ENCODE measurements at regions not wholly inside any gene's neighbourhood (a gene's known extent, or its start where the extent isn't known, plus 50 kb on each side); places are given as distances from the start of the nearest gene placed in this dataset.
A peak's percentile ranks its signal among the peaks of the same experiment; 100 is the strongest.
"Not testable (repeated sequence)": the region's sequence is repeated elsewhere in the genome, so short reads cannot be mapped to it uniquely, and the experiment has no call there.

DNA sequence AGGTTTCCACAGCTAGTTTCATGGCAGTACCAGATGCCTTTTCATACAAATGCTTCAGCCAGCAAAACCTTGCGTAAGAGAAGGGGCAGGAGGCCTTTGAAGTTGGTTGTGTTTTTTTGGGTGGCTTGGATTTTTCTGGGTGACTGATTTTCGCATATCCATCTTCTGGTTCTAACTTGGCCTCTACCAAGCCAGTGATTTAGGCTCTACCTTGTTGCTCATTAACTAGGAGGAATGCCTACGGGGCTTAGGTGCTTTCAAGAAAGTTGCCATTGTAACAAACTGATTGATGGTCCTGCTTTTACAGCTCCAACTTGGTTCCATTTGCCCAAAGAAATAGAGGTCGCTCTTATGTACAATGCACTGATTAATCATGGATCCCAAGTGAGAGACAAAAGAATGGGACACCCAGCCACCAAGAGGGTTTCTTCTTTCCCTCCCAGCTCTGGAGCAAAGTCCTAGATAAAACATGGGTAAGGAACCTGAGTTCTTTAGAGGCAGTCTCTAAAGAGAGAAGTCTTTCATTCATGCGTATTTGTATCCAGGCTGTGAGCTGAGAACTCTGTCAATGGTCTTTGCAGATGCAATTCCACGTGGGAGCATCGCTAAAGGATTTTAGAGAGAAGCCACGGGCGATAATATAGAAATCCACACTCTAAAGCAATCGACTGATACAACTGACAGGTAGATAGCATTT is 92.1 kb upstream of the FGFR2 start:
- no peak for DNase-seq (ENCODE audit: low spot score)

- DNase-seq (ENCODE audit: low spot score), result no peak
Measured at GRCh38 chr10:121687095-121687813, 89.0 kb upstream of the FGFR2 start.

GRCh38 chr10:121684276-121684675 is 86.0 kb upstream of the FGFR2 start:
- DNase-seq (ENCODE audit: low spot score), result no peak

- no peak for DNase-seq (ENCODE audit: low spot score)
Measured at GRCh38 chr10:121683816-121684215, 85.6 kb upstream of the FGFR2 start.

DNA sequence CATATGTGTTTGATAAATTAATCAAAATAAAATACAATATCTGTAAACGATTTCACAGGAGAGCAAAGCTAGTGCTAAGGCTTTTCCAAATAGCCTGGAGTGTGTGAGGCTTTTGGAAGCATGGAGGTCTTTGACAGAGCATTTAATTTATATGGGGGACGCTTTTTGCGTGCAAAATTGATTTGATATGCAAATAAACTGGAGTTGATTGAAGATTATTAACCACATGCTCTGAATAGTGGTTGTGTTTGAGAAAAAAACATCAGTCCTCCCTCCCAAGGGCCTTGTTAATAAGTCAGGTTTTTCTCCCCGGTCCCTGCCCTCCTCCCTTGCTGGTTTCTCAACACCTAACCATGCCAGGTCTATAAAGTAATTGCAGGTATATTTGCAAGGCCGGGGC is 85.1 kb upstream of the FGFR2 start:
- DNase-seq (ENCODE audit: low spot score), result no peak

DNA sequence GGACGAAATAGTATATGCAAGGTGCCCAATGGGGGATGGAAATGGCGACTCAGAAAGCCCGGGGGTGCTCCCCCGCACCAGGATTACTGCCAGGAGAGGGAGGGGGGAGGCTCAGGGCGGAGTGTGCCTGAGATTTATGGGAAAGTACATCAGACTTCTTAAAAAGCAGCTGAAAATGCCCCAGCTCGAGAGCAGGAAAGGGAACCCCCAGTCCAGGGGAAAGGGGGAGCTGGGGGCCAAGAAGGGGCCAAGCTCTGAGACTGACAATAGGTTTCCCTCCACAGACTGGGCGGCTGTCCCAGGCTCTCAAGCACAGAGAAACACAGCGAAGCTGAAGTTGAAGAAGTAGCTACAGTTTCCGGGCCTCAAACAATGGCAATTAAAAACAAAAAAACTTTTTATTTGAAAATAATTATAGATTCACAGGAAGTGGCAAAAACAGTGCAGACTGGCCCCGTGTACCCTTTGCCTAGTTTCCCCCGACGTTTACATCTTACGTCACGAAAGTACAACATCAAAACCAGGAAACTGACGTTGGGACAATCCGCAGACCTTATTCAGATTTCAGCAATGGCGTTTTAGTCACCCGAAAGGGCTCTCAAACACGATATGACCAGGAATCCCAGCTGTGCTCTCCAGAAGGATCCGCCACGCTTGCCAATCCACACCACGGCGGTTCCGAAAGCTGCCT is 83.9 kb upstream of the FGFR2 start:
- DNase-seq (ENCODE audit: low spot score), result no peak

DNA sequence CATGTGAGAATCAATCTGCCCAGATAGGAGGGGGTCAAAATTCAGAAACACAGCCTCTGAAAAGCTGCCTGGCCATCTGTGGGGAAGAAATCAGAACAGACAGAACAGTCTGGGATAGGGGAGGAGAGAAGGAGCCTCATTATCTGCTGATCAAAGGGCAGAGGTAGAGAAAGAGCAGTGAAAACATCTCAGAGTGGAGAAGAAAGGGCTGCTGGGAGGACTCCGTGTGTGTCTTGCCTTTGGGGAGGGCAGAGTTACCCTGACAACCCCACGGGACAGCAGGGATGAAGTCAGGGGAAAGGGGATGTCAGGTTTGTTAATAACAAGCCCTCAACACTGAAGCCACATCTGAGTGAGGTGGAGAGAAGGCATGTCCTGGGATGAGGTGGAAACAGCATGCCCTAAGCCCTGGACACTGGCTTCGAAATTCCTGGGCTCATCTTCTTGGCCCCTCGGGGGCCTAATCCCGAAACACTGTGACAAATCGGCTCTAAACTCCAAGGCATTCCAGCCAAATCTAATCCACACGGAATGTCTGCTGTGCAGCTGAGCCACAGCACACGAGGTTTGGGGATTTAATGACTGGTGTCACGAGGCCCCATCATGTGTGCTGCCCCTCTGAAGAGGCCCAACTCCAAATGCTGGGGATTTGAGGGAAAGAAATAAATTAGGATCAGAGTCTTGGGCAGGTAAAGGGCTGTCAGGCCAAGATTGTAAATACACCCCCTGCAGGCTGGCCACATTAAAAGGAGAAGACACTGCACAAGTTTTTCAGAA is 82.8 kb upstream of the FGFR2 start:
- DNase-seq (ENCODE audit: low spot score), result no peak

DNA sequence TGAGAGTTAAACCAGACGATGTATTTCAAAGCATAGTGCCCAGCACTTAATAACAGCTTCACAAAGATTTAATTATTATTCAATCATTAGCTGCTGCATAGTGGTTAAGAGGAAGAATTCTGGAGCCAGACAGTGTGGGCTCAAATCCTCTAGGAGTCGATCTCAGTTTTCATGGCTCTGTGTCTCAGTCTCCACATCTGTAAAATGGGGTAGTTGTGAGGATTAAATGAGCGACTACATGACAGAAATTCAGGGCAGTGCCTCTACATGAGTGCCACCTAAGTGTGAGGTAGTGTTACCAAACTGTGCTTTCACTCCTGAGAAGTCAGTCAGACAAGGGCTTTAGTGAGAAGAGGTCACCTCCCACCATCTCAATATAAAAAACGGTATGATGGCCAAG is 81.7 kb upstream of the FGFR2 start:
- no peak for DNase-seq (ENCODE audit: low spot score)

DNA sequence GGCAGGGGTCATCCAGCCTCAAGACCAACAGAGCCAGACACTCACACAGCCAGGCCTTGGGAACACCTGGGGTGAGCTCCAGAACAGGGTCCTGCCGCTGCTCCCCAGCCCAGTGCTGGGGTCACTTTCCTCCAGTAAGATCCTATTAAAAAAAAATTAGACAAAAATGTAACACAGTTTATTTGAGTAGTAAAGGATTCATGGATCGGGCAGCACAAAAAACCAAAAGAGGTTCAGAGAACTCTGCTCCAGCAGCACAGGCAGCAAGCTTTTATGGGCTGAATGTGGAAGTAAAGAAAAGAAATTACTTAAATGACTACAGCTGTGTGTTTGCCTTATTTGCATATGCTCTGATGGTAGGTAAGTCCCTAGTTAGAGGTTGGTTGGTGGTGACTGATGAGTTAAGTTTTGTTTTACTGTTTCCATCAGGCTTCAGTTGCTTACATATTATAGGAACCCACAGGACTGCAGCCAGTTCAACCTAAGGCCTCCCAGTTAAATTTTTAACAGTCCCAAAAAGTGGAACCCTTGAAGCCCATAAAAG is 80.5 kb upstream of the FGFR2 start:
- no peak for DNase-seq (ENCODE audit: low spot score)

DNA sequence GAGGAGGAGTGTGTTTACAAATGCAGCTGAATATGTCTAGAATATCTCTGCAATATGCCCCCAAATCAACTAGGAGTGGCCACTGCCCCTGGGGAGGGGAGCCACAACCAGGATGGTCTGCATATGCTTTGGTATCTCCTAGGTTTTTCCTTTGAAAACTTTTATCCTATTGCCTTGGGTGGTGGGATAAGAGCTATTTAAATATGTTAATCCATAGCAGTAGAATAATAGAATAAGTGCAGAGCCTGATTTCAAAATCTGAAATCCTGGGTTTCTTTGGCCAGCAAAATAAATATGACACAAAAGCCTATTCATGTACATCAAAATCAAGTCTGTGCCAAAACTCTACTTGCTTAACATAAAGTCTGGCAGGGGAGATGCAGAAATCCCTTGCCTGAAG is 79.6 kb upstream of the FGFR2 start:
- DNase-seq (ENCODE audit: low spot score), result no peak

DNA sequence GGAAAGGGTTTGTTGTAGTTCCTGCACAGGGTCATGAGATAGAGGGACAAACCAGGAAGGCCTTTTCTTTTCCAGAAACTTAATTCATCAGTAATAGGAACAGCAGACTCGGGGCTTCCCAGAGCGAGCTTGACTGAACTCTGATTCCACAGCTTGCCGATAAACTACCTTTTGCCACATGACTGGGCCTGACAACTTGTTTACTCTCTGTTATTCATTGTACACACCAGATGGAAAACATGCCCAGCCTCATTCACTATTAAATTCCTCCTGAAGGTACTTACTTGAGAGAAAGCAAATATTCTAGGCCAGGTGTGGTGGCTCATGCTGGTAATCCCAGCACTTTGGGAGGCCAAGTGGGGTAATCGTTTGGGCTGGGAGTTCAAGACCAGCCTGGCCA is 77.1 kb upstream of the FGFR2 start:
- DNase-seq (ENCODE audit: low spot score), result no peak

GRCh38 chr10:121674885-121675284 is 76.6 kb upstream of the FGFR2 start:
- no peak for DNase-seq (ENCODE audit: low spot score)

DNA sequence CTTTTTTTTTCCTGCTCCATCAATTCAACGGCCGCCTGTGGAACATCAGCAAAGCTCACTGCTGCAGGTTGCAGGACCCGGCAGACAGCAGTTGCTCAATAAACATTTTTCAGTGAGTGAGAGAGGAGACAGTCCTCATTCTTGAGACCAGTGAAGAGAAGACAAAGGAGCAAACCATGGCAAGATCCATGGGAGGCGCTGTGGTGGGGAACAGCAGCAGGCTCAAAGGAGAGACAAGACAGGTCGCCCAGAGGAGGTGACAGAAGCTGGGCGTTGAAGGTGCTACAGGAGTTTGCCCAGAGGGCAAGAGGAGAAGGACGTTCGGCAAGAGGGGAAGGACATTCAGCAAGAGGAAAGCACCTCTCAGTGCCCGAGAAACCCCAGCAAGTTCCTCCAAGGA is 74.5 kb upstream of the FGFR2 start:
- DNase-seq (ENCODE audit: low spot score), result no peak

DNA sequence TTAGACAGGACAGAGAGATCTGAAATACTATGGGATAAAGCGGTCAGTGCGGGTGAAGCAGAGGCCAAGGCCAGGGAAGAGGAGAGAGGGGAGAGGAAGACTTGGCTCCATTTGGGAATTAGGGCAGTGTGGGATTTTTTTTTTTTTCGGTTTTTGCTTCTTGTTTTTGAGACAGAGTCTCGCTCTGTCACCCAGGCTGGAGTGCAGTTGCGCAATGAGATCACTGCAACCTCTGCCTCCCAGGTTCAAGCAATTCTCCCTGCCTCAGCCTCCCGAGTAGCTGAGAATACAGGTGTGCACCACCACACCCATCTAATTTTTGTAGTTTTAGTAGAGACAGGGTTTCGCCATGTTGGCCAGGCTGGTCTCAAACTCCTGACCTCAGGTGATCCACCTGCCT is 71.6 kb upstream of the FGFR2 start:
- DNase-seq (ENCODE audit: low spot score), result not testable (repeated sequence)

DNA sequence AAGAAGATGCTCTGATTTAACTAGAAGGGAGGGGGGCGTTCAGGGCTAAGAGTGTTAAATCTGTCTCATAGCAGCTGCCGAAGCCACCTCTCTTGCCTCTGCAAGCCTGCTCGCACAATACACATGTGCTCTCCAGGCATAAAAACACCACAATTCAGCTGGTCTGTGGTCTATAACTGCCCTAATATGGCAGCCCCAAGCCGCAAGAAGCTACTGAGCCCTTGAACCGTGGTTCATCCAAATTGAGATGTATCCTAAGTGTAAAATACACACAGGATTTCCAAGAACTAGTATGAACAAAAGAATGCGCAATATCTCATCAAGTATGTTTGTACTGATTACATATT is 70.8 kb upstream of the FGFR2 start:
- no peak for DNase-seq (ENCODE audit: low spot score)

GRCh38 chr10:121668314-121669027 is 70.2 kb upstream of the FGFR2 start:
- DNase-seq (ENCODE audit: low spot score), result peak; percentile 27

DNA sequence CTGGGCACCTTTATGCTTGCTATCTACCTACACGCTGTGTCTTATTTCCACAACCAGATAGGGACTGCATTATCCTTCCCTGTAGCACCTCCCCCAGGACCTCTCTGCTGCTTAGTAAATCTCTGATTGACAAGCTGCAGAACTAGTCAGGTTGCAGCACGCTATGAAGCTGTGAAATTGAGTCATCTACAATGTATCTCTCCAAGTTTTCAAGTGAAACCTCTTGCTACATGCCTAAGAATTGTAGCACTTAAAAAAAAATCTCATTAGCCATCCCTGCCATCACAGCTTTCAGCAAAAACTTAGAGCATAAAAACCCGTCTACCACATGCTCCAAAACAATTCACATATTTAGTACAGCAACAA is 69.7 kb upstream of the FGFR2 start:
- DNase-seq (ENCODE audit: low spot score), result no peak

GRCh38 chr10:121665809-121666208 is 67.6 kb upstream of the FGFR2 start:
- DNase-seq (ENCODE audit: low spot score), result no peak

DNA sequence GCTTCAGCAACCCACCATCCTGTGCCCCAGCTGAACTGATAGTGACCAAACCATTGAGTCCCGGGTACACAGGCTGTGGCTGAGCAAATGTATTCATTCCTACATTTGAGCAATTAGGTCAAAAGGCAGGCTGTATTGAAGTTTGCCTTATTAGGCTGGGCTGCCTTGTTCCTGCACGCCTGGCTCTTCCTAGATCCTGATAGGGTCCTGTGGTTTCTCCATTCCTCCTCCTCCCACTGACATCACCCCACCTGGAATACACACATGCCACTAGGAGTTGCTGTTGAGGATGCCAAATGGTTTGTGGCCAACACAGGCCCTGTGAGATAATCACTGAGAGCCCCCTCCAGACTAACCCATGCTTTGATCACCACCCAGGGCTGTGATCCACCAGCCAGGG is 66.4 kb upstream of the FGFR2 start:
- DNase-seq (ENCODE audit: low spot score), result no peak

DNA sequence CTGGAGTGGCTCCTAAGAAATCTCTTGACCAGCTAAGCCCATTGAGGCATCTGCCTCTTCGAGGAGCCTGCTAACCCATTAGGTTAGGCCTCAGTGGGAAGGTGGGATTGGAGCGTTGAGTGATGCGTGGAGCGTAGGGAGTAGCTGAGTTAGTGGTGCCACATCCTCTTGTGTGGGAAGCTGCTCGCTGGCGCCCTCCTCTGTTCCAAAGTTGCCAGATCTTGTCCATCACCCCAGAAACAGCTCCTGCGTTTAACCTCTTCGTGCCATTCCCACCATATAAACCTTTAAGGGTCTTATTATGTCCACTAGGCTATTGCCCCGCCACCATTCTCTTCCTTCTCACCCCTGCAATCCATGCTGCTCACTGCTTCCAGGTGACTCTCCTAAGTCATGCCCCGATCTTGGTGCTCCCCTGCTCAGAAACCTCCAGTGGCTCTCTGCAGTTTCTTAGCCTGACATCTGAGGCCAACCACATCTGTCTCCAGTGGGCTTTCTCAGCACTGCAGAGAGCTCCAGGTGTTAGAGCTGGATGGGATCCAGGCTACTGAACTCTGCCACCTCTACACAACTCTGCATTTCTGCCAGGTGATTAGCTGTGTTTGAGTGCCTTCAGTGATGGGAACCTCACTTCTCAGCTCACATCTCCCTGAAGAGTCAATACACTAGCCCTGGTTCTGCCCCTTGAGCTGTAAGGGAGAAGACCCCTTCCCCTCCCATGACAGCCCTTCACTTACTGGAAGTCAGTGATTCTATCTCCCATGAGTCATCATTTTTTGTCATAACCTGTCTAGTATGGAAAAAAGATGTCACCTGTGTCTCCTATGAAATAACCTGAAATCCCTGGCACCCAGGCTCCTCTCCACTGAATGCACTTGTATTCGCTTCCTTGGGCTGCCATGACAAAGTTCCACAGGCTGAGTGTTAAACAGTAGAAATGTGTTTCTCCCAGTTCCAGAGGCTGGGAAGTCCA is 65.0 kb upstream of the FGFR2 start:
- no peak for DNase-seq (ENCODE audit: low spot score)

Measured in A172 (cell line).